K562 (cell line): ENCODE measurements at regions not wholly inside any gene's neighbourhood (a gene's known extent, or its start where the extent isn't known, plus 50 kb on each side); places are given as distances from the start of the nearest gene placed in this dataset.

ENCODE experiments used
- ATAC-seq: fragments of 200-7000 bp; cut with Tn5 transposase; 3 replicates; pipeline ENCODE4 v1.9.1; 2020; ENCODE audit warnings: moderate library complexity
- BruUV-seq: library from RNA; stranded (reverse); fragments of 400-500 nt; replicated peaks from 2 replicates; lab custom pipeline; 2021; lab: Mats Ljungman, UMichigan
- CTCF ChIA-PET: fragments of 300-600 bp; formaldehyde crosslinking; extraction: SDS; loops from one replicate; lab custom pipeline; 2021; ENCODE audit warnings: low intra/inter-chr PET ratio; lab: Yijun Ruan, JAX
- POLR2A ChIA-PET: fragments of 300-600, 350-650 bp; sonication (Branson Sonifier 250); formaldehyde crosslinking; extraction: SDS; loops from one replicate; lab custom pipeline; 2021; ENCODE audit warnings: antibody characterized with exemption, inconsistent platforms; lab: Yijun Ruan, JAX
- DNase-seq, 4 experiments: peaks; one replicate each; pipeline versions ENCODE4 v3.0.0 to v3.0.0-alpha.2; 2011 to 2018; ENCODE audit warnings: low spot score in 3 of 4, mixed read lengths in 3 of 4; ENCODE audit errors: extremely low read depth in 1 of 4
- FAIRE-seq: peaks from 2 replicates; lab custom pipeline; 2011; peaks lifted over from hg19 to GRCh38; lab: Jason Lieb, UNC
- H2AFZ ChIP-seq: 2 replicates; pipeline ENCODE4 v1.6.0; 2011; ENCODE audit warnings: low read depth, low read length, control low read depth, inconsistent platforms
- H3K27ac ChIP-seq: fragments of 200-600 bp; 3 replicates; pipeline ENCODE4 v1.8.0; 2011; ENCODE audit warnings: low read depth, mild to moderate bottlenecking, control low read depth, inconsistent platforms, low read length, moderate library complexity, mixed read lengths; ENCODE audit errors: extremely low read depth
- H3K27me3 ChIP-seq, 2 experiments: fragments of 300-600 bp in 1 of 2; 2 replicates in 1 of 2; 3 replicates in 1 of 2; pipeline versions ENCODE4 v1.6.0 to v1.8.0; 2011; ENCODE audit warnings: inconsistent platforms in 2 of 2, low read length in 2 of 2, mild to moderate bottlenecking in 1 of 2, mixed read lengths in 1 of 2, moderate library complexity in 1 of 2; ENCODE audit not compliant: control insufficient read depth in 2 of 2, insufficient read depth in 2 of 2
- H3K36me3 ChIP-seq: fragments of 300-600 bp; 3 replicates; pipeline ENCODE4 v1.8.0; 2011; ENCODE audit warnings: mild to moderate bottlenecking, low read length, inconsistent platforms; ENCODE audit not compliant: control insufficient read depth, insufficient read depth
- H3K4me1 ChIP-seq, 2 experiments: fragments of 200-600 bp in 1 of 2; replicated peaks in 1 of 2; 2 replicates in 1 of 2; 3 replicates in 1 of 2; pipeline versions ENCODE4 v1.5.1 to v1.8.0; 2011; ENCODE audit warnings: inconsistent platforms in 2 of 2, low read length in 2 of 2, mild to moderate bottlenecking in 1 of 2, mixed read lengths in 1 of 2, moderate library complexity in 1 of 2; ENCODE audit not compliant: control insufficient read depth in 2 of 2, insufficient read depth in 2 of 2
- H3K4me2 ChIP-seq: 2 replicates; pipeline ENCODE4 v1.6.1; 2011; ENCODE audit warnings: low read length, control low read depth, inconsistent platforms, mixed read lengths; ENCODE audit not compliant: insufficient read depth
- H3K4me3 ChIP-seq: fragments of 200-600 bp; sonication (generic), shearing (Covaris generic); 2 replicates; pipeline ENCODE4 v1.5.1; 2016; ENCODE audit warnings: control low read depth, inconsistent platforms
- H3K79me2 ChIP-seq: fragments of 200-600 bp; 3 replicates; pipeline ENCODE4 v1.8.0; 2011; ENCODE audit warnings: low read length, inconsistent platforms; ENCODE audit not compliant: control insufficient read depth, insufficient read depth
- H3K9ac ChIP-seq, 2 experiments: 2 replicates each; pipeline versions ENCODE4 v1.6.0 to v1.6.1; 2011; ENCODE audit warnings: low read depth in 2 of 2, low read length in 2 of 2, control low read depth in 1 of 2, inconsistent platforms in 1 of 2, mild to moderate bottlenecking in 1 of 2, mixed read lengths in 1 of 2; ENCODE audit not compliant: insufficient read depth in 1 of 2
- H3K9me1 ChIP-seq: one replicate; pipeline ENCODE4 v1.6.0; 2011; ENCODE audit warnings: inconsistent platforms, mild to moderate bottlenecking, low read length, moderate library complexity; ENCODE audit not compliant: control insufficient read depth, insufficient read depth
- H3K9me3 ChIP-seq: replicated peaks from 2 replicates; pipeline ENCODE4 v1.5.1; 2011; ENCODE audit warnings: low read depth, low read length, inconsistent platforms; ENCODE audit not compliant: control insufficient read depth, insufficient read depth
- H4K20me1 ChIP-seq: replicated peaks from 2 replicates; pipeline ENCODE4 v1.6.1; 2011; ENCODE audit warnings: low read length, inconsistent platforms, mixed read lengths; ENCODE audit not compliant: control insufficient read depth, insufficient read depth
- CBX3 ChIP-seq, 2 experiments: IDR thresholded peaks; 1 replicate in 1 of 2; 2 replicates in 1 of 2; pipeline ENCODE4 v1.6.1; 2012; ENCODE audit warnings: inconsistent platforms in 2 of 2, low read length in 2 of 2, borderline replicate concordance in 1 of 2, control low read depth in 1 of 2
- POLR2B ChIP-seq: fragments of 450-650 bp; IDR thresholded peaks from 2 replicates; pipeline ENCODE4 v1.6.1; 2018; ENCODE audit warnings: low read depth; ENCODE audit not compliant: partially characterized antibody
- RB1 ChIP-seq: fragments of 450-650 bp; IDR thresholded peaks from 2 replicates; pipeline ENCODE4 v1.6.1; 2017; ENCODE audit warnings: low read depth, mild to moderate bottlenecking
- SRSF1 ChIP-seq: fragments of 200-400 bp; formaldehyde crosslinking; IDR thresholded peaks from 2 replicates; pipeline ENCODE4 v1.6.1; 2017; ENCODE audit warnings: mild to moderate bottlenecking, low read depth, low read length, moderate library complexity
- ZC3H11A ChIP-seq: IDR thresholded peaks from 2 replicates; pipeline ENCODE4 v1.6.1; 2012; ENCODE audit warnings: low read depth, low read length, improper control_type of control experiment
- ZFP36 ChIP-seq: fragments of 150-350 bp; IDR thresholded peaks from 2 replicates; pipeline ENCODE4 v1.6.1; 2018; ENCODE audit warnings: low read length, low read depth; ENCODE audit not compliant: partially characterized antibody
- ZNF23 ChIP-seq: fragments of 250-450 bp; sonication (Bioruptor Pico); IDR thresholded peaks from 2 replicates; pipeline ENCODE4 v1.4.0; 2020; ENCODE audit warnings: mild to moderate bottlenecking
- WGBS: fragments of 100-300 bp; shearing (Covaris generic); methylation state at CpG from one replicate; pipeline ENCODE4 v1.1.6; 2016; ENCODE audit warnings: low coverage, mixed read lengths; ENCODE audit not compliant: insufficient coverage; ENCODE audit errors: missing lambda C conversion rate; 5-methylcytosine and 5-hydroxymethylcytosine counted together
- in situ Hi-C: fragments of 300-500 bp; cut with MboI; formaldehyde crosslinking; loops from 4 replicates; pipeline ENCODE4 v1.15.0; 2018; ENCODE audit warnings: inconsistent platforms, mixed read lengths
- intact Hi-C: fragments of 100-400 bp; cut with micrococcal nuclease; formaldehyde crosslinking; loops from 2 replicates; pipeline ENCODE4 v1.14.2; 2022
- TF ChIP-seq, protein P1 (sequence below): fragments of 250-450 bp; sonication (Bioruptor Pico); IDR thresholded peaks from 2 replicates; pipeline ENCODE4 v1.9.0; 2021; ENCODE audit warnings: mild to moderate bottlenecking, inconsistent platforms

DNA sequence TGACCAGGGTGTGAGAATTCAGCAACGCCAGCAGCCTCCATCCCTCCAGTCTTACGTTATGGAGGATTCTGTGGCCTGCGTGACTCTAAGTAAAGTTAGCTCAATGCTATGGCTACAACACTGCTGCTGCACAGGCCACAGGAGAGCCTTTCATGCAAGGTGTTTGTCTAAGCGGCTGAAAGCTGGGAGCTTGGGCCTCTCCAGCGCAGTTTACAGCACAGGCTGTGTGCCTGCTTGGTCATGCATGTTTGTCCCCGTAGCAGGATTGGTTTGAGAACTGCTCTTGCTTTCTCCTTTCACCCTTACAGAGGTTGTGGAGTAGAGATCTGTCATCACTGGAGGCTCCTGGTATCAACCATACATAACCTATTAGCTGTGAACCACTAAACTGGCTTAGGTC, 113.1 kb upstream of the TMCC3 start (continued):
- TF ChIP-seq CBX3 (IDR thresholded peaks at IDR 0.05; ENCODE audit: borderline replicate concordance in 1 of 2, low read length in 2 of 2): no peak
- TF ChIP-seq, protein P1, sequence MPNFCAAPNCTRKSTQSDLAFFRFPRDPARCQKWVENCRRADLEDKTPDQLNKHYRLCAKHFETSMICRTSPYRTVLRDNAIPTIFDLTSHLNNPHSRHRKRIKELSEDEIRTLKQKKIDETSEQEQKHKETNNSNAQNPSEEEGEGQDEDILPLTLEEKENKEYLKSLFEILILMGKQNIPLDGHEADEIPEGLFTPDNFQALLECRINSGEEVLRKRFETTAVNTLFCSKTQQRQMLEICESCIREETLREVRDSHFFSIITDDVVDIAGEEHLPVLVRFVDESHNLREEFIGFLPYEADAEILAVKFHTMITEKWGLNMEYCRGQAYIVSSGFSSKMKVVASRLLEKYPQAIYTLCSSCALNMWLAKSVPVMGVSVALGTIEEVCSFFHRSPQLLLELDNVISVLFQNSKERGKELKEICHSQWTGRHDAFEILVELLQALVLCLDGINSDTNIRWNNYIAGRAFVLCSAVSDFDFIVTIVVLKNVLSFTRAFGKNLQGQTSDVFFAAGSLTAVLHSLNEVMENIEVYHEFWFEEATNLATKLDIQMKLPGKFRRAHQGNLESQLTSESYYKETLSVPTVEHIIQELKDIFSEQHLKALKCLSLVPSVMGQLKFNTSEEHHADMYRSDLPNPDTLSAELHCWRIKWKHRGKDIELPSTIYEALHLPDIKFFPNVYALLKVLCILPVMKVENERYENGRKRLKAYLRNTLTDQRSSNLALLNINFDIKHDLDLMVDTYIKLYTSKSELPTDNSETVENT (CRISPR knock-in tag): no peak
- TF ChIP-seq ZNF23: no peak
- TF ChIP-seq, all 486 proteins: peak for 0

DNA sequence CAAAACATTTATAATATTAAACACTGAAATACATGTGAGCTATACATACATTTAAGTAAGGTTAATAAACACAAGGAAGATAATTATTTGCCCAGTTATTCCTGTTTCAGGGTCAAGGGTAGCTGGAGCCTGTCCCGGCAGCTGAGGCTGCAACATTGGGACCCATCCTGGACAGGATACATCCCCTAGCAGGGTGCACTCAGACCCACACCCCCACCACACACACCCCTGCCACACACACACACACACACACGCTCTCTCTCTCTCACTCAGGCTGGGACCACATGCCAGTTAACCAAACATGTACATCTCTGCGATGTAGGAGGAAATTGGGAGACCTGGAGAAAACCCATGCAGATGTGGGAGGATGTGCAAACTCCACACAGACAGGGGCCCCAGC, 112.6 kb upstream of the TMCC3 start:
- H3K79me2 ChIP-seq: no peaks in the 10 kb centered on the region
- POLR2A ChIA-PET: interaction anchor here (1.8 kb wide), 1 partner anchor 14 kb away, joined by 5 read pairs; no protein-coding TSS in a partner anchor

More for the DNA sequence above, 112.6 kb upstream of the TMCC3 start:
- TF ChIP-seq SRSF1: no peak
- TF ChIP-seq ZC3H11A: no peak
- no peak for TF ChIP-seq POLR2B
- no peak for TF ChIP-seq RB1
- no peak for TF ChIP-seq ZFP36
- Histone ChIP-seq H3K27ac (no peak overlapping the region), H2AFZ (no peak overlapping the region), H3K36me3 (no peaks in the 10 kb centered on the region), H3K9me3 (no peaks in the 10 kb centered on the region), H3K9me1 (peaks cover 4% of the 10 kb centered on the region), H3K4me3 (no peak overlapping the region), H3K4me1 (no peaks in the 10 kb centered on the region), H3K27me3 (peaks cover under 1 to 12% of the 10 kb centered on the region in 2 experiments; a peak in 2 of 5 replicates), H4K20me1 (no peaks in the 10 kb centered on the region), H3K9ac (no peak overlapping the region), H3K4me2 (no peak overlapping the region)
- DNase-seq (no peak), ATAC-seq (no peak), FAIRE-seq (no peak)
- intact Hi-C loops (loop anchor here (5.0 kb wide), 1 partner anchor 161 kb away; no protein-coding TSS in a partner anchor), in situ Hi-C loops (no loop called here)
- CTCF ChIA-PET: interaction anchor here (0.6 kb wide), 1 partner anchor 391 kb away, joined by 3 read pairs; no protein-coding TSS in a partner anchor
- WGBS: 3% methylated on average over 3 of the region's 3 CpGs
- BruUV-seq: no TSS peak
